Motor neuron (in vitro differentiated cells): ENCODE measurements at regions not wholly inside any gene's neighbourhood (a gene's known extent, or its start where the extent isn't known, plus 50 kb on each side); places are given as distances from the start of the nearest gene placed in this dataset.
"Not testable (repeated sequence)": the region's sequence is repeated elsewhere in the genome, so short reads cannot be mapped to it uniquely, and the experiment has no call there.

Experiments
- ATAC-seq, 8 experiments: fragments of 200-7000 bp; cut with Tn5 transposase; replicated peaks in 6 of 8; 2 replicates each; pipeline ENCODE4 v1.8.0; 2021; ENCODE audit warnings: mild to moderate bottlenecking in 8 of 8, moderate library complexity in 8 of 8
- H3K27ac ChIP-seq, 2 donors: fragments of 250-450 bp; sonication (Bioruptor Pico); 2 replicates each; pipeline ENCODE4 v1.9.0; 2021; ENCODE audit warnings: antibody characterized with exemption in 2 of 2, mild to moderate bottlenecking in 2 of 2, moderate library complexity in 1 of 2
- H3K4me1 ChIP-seq, 2 donors: fragments of 250-450 bp; sonication (Bioruptor Pico); replicated peaks in 1 of 2; 2 replicates each; pipeline ENCODE4 v1.6.1; 2021; ENCODE audit warnings: antibody characterized with exemption in 2 of 2, mild to moderate bottlenecking in 2 of 2, moderate library complexity in 1 of 2
- H3K4me3 ChIP-seq, 5 donors: fragments of 250-450 bp; sonication (Bioruptor Pico); 2 replicates each; pipeline ENCODE4 v1.9.0; 2021; ENCODE audit warnings: antibody characterized with exemption in 5 of 5, mild to moderate bottlenecking in 5 of 5, moderate library complexity in 4 of 5
- WGBS, 10 experiments: fragments of 450-650 bp; shearing (Covaris generic); methylation state at CpG; one replicate each; pipeline ENCODE4 v1.0.0; 2022; 5-methylcytosine and 5-hydroxymethylcytosine counted together
- in situ Hi-C, 9 experiments: fragments of 400-800 bp; cut with MboI; loops; one replicate each; pipeline ENCODE4 v1.15.0; 2021; ENCODE audit warnings: low sequenced_read_pairs in 9 of 9, low pct_unique_long_range_greater_than_20kb in 2 of 9; ENCODE audit not compliant: unreplicated experiment in 9 of 9

- no peak overlapping the region for H3K27ac ChIP-seq
- in situ Hi-C loops = no loop called here
- H3K4me3 ChIP-seq = no peak overlapping the region
- WGBS, 10 experiments = 0 to 83% (median 23%) methylated on average over 1 of the region's 1 CpG; no CpG with 5 or more reads in 2 of the 10 experiments
- ATAC-seq = peak in 2 of 8 experiments; percentile 35 to 44
- H3K4me1 ChIP-seq = no peaks in the 10 kb centered on the region
Observed at GRCh38 chr22:40094485-40094884, 83.2 kb upstream of the TNRC6B start.

- H3K4me3 ChIP-seq, H3K27ac ChIP-seq, in situ Hi-C loops, ATAC-seq, H3K4me1 ChIP-seq: not testable (repeated sequence)
- 77 to 100% (median 100%) methylated on average over 1 to 4 of the region's 7 CpGs; no CpG with 5 or more reads in 6 of the 10 experiments for WGBS, 10 experiments
Observed at GRCh38 chr22:40099887-40100286, 77.8 kb upstream of the TNRC6B start.

- Histone ChIP-seq H3K4me3 (no peak overlapping the region), H3K27ac (no peak overlapping the region), H3K4me1 (peaks cover 0 to 4% of the 10 kb centered on the region in 2 donors)
- no peak for ATAC-seq
- 60 to 100% (median 90%) methylated on average over 1 to 3 of the region's 3 CpGs; no CpG with 5 or more reads in 1 of the 10 experiments for WGBS, 10 experiments
- in situ Hi-C loops = no loop called here
Observed at GRCh38 chr22:40105755-40106154, 72.0 kb upstream of the TNRC6B start.

- in situ Hi-C loops = no loop called here
- ATAC-seq = peak in 2 of 8 experiments; percentile 10 to 15
- WGBS, 10 experiments = 0 to 100% (median 67%) methylated on average over 1 of the region's 1 CpG; no CpG with 5 or more reads in 1 of the 10 experiments
- no peaks in the 10 kb centered on the region for H3K4me1 ChIP-seq
- H3K4me3 ChIP-seq = no peak overlapping the region
- no peak overlapping the region for H3K27ac ChIP-seq
Observed at GRCh38 chr22:40107244-40107643, 70.5 kb upstream of the TNRC6B start.

GRCh38 chr22:40107851-40108378, 69.8 kb upstream of the TNRC6B start:
- ATAC-seq = peak in 4 of 8 experiments; percentile 68 to 99 (median 98)
- WGBS, 10 experiments = 0 to 100% (median 80%) methylated on average over 1 to 5 of the region's 6 CpGs; no CpG with 5 or more reads in 1 of the 10 experiments
- no peak overlapping the region for H3K27ac ChIP-seq
- in situ Hi-C loops = no loop called here
- no peaks in the 10 kb centered on the region for H3K4me1 ChIP-seq
- no peak overlapping the region for H3K4me3 ChIP-seq

- ATAC-seq = peak in 1 of 8 experiments; percentile 12
- in situ Hi-C loops = no loop called here
- H3K4me1 ChIP-seq = no peaks in the 10 kb centered on the region
- no peak overlapping the region for H3K27ac ChIP-seq
- no peak overlapping the region for H3K4me3 ChIP-seq
Observed at GRCh38 chr22:40108396-40108795, 69.3 kb upstream of the TNRC6B start.

GRCh38 chr22:40108926-40109325, 68.8 kb upstream of the TNRC6B start:
- ATAC-seq, H3K4me1 ChIP-seq, H3K27ac ChIP-seq, in situ Hi-C loops, H3K4me3 ChIP-seq: not testable (repeated sequence)
- 88 to 100% (median 100%) methylated on average over 2 of the region's 5 CpGs; no CpG with 5 or more reads in 5 of the 10 experiments for WGBS, 10 experiments

GRCh38 chr22:40111451-40111850, 66.3 kb upstream of the TNRC6B start:
- Histone ChIP-seq H3K27ac (no peak overlapping the region), H3K4me1 (no peaks in the 10 kb centered on the region), H3K4me3 (no peak overlapping the region)
- ATAC-seq = no peak
- 57 to 89% (median 79%) methylated on average over 1 to 2 of the region's 2 CpGs; no CpG with 5 or more reads in 4 of the 10 experiments for WGBS, 10 experiments
- in situ Hi-C loops = no loop called here

GRCh38 chr22:40112595-40112994, 65.1 kb upstream of the TNRC6B start:
- WGBS, 10 experiments = 14 to 100% (median 76%) methylated on average over 1 to 2 of the region's 3 CpGs; no CpG with 5 or more reads in 2 of the 10 experiments
- no peaks in the 10 kb centered on the region for H3K4me1 ChIP-seq
- H3K4me3 ChIP-seq = no peak overlapping the region
- ATAC-seq = no peak
- H3K27ac ChIP-seq = no peak overlapping the region
- in situ Hi-C loops = no loop called here

GRCh38 chr22:40113696-40114095, 64.0 kb upstream of the TNRC6B start:
- in situ Hi-C loops = no loop called here
- no peaks in the 10 kb centered on the region for H3K4me1 ChIP-seq
- ATAC-seq = no peak
- 40 to 100% (median 86%) methylated on average over 1 to 2 of the region's 2 CpGs; no CpG with 5 or more reads in 4 of the 10 experiments for WGBS, 10 experiments
- H3K27ac ChIP-seq = no peak overlapping the region
- no peak overlapping the region for H3K4me3 ChIP-seq

GRCh38 chr22:40114411-40114810, 63.3 kb upstream of the TNRC6B start:
- no peak for ATAC-seq
- Histone ChIP-seq H3K4me3 (no peak overlapping the region), H3K27ac (no peak overlapping the region), H3K4me1 (no peaks in the 10 kb centered on the region)
- in situ Hi-C loops = no loop called here
- 47 to 100% (median 83%) methylated on average over 1 to 6 of the region's 6 CpGs; no CpG with 5 or more reads in 1 of the 10 experiments for WGBS, 10 experiments

- 69 to 100% (median 85%) methylated on average over 2 to 4 of the region's 4 CpGs for WGBS, 10 experiments
- H3K4me1 ChIP-seq = peaks cover 9 to 11% of the 10 kb centered on the region in 2 donors
- in situ Hi-C loops = no loop called here
- ATAC-seq = no peak
- H3K4me3 ChIP-seq = no peak overlapping the region
- H3K27ac ChIP-seq = no peak overlapping the region
Observed at GRCh38 chr22:40116496-40117200, 61.1 kb upstream of the TNRC6B start.

GRCh38 chr22:40118979-40119378, 58.7 kb upstream of the TNRC6B start:
- in situ Hi-C loops = no loop called here
- ATAC-seq = no peak
- Histone ChIP-seq H3K4me3 (no peak overlapping the region), H3K27ac (no peak overlapping the region), H3K4me1 (peaks cover 9 to 12% of the 10 kb centered on the region in 2 donors)
- 60 to 100% (median 90%) methylated on average over 1 to 7 of the region's 8 CpGs; no CpG with 5 or more reads in 4 of the 10 experiments for WGBS, 10 experiments
